DOHH2 (cell line): ENCODE measurements at regions not wholly inside any gene's neighbourhood (a gene's known extent, or its start where the extent isn't known, plus 50 kb on each side); places are given as distances from the start of the nearest gene placed in this dataset.

Experiments
- H3F3A ChIP-seq: fragments of 200-600 bp; sonication (generic), shearing (Covaris generic); 2 replicates; pipeline ENCODE4 v1.6.0; 2016; ENCODE audit warnings: antibody characterized with exemption, mild to moderate bottlenecking; ENCODE audit not compliant: control insufficient read depth, insufficient read depth
- H3K27ac ChIP-seq: fragments of 200-600 bp; sonication (generic); 2 replicates; pipeline ENCODE4 v1.5.1; 2014; ENCODE audit warnings: low read depth, mild to moderate bottlenecking, low read length, moderate library complexity
- H3K27me3 ChIP-seq: fragments of 200-600 bp; sonication (generic); 2 replicates; pipeline ENCODE4 v1.6.1; 2014; ENCODE audit warnings: mild to moderate bottlenecking, low read length, mixed read lengths; ENCODE audit not compliant: control insufficient read depth
- H3K36me3 ChIP-seq: fragments of 200-600 bp; sonication (generic); 2 replicates; pipeline ENCODE4 v1.6.1; 2014; ENCODE audit warnings: mild to moderate bottlenecking, low read length, moderate library complexity, mixed read lengths; ENCODE audit not compliant: control insufficient read depth
- H3K4me1 ChIP-seq: fragments of 200-600 bp; sonication (generic); 2 replicates; pipeline ENCODE4 v1.6.1; 2014; ENCODE audit warnings: mild to moderate bottlenecking, low read length, mixed read lengths; ENCODE audit not compliant: control insufficient read depth
- H3K4me2 ChIP-seq: fragments of 200-600 bp; sonication (generic); 2 replicates; pipeline ENCODE4 v1.6.0; 2014; ENCODE audit warnings: mild to moderate bottlenecking, low read length, moderate library complexity
- H3K4me3 ChIP-seq: fragments of 200-600 bp; sonication (generic); 2 replicates; pipeline ENCODE4 v1.5.1; 2014; ENCODE audit warnings: mild to moderate bottlenecking, low read length, mixed read lengths
- H3K79me2 ChIP-seq: fragments of 200-600 bp; sonication (generic); 2 replicates; pipeline ENCODE4 v1.6.1; 2014; ENCODE audit warnings: mild to moderate bottlenecking, low read length, mixed read lengths; ENCODE audit not compliant: control insufficient read depth
- H3K9me2 ChIP-seq: fragments of 200-600 bp; sonication (generic); replicated peaks from 2 replicates; pipeline ENCODE4 v1.6.1; 2014; ENCODE audit warnings: mild to moderate bottlenecking, low read length, mixed read lengths; ENCODE audit not compliant: control insufficient read depth
- H3K9me3 ChIP-seq: fragments of 200-600 bp; sonication (generic); 2 replicates; pipeline ENCODE4 v1.6.1; 2014; ENCODE audit warnings: antibody characterized with exemption, low read length, mixed read lengths; ENCODE audit not compliant: control insufficient read depth, insufficient read depth
- H4K20me1 ChIP-seq: fragments of 200-600 bp; sonication (generic); 2 replicates; pipeline ENCODE4 v1.6.0; 2014; ENCODE audit warnings: low read depth, mild to moderate bottlenecking, antibody characterized with exemption, low read length, moderate library complexity; ENCODE audit not compliant: control insufficient read depth, insufficient read depth
- EZH2phosphoT487 ChIP-seq: fragments of 200-600 bp; sonication (generic); IDR thresholded peaks from 2 replicates; pipeline ENCODE4 v1.6.1; 2017; ENCODE audit warnings: borderline replicate concordance, mild to moderate bottlenecking, antibody characterized with exemption, low read length, moderate library complexity, mixed read lengths
- TF ChIP-seq, protein P1 (sequence below): fragments of 200-600 bp; sonication (generic); IDR thresholded peaks from one replicate; pipeline ENCODE4 v1.5.1; 2014; ENCODE audit warnings: antibody characterized with exemption, mild to moderate bottlenecking, low read depth, low read length; ENCODE audit not compliant: poor library complexity, severe bottlenecking

DNA sequence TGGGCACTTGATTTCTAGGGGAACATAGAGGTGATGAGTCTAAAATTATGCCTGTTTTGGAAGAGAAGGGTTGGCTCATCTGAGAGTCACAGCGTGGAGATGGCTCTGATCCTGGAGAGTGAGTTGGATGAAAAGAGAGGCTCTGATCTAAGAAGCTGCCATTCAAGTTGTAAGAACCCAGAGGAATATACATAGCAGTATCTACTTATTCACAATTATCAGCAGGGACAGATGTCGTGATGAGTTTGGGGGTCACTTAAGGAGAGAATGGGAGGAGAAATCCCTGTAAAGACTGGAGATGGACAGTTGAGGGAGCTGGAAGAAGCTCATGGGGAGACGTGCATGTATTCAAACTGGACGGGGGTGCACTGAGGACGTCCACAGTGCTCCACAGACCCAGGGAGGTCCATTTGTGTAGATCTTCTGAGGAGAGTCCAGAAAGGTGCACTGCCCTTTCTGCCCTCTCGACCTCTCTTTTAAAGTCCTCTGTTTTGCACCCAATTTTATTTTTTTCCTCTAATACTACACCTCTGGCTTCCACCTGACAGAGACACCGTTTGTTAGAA is 124.7 kb upstream of the SSTR4 start:
- Histone ChIP-seq H3K4me2 (no peak overlapping the region), H3K9me2 (no peaks in the 10 kb centered on the region), H3K79me2 (no peaks in the 10 kb centered on the region), H3K9me3 (no peaks in the 10 kb centered on the region), H3K36me3 (no peaks in the 10 kb centered on the region), H3K4me1 (no peaks in the 10 kb centered on the region), H3K27me3 (no peaks in the 10 kb centered on the region), H3F3A (no peaks in the 10 kb centered on the region), H3K27ac (no peak overlapping the region), H3K4me3 (no peak overlapping the region), H4K20me1 (no peaks in the 10 kb centered on the region)
- TF ChIP-seq EZH2phosphoT487 = no peak
- TF ChIP-seq, protein P1, sequence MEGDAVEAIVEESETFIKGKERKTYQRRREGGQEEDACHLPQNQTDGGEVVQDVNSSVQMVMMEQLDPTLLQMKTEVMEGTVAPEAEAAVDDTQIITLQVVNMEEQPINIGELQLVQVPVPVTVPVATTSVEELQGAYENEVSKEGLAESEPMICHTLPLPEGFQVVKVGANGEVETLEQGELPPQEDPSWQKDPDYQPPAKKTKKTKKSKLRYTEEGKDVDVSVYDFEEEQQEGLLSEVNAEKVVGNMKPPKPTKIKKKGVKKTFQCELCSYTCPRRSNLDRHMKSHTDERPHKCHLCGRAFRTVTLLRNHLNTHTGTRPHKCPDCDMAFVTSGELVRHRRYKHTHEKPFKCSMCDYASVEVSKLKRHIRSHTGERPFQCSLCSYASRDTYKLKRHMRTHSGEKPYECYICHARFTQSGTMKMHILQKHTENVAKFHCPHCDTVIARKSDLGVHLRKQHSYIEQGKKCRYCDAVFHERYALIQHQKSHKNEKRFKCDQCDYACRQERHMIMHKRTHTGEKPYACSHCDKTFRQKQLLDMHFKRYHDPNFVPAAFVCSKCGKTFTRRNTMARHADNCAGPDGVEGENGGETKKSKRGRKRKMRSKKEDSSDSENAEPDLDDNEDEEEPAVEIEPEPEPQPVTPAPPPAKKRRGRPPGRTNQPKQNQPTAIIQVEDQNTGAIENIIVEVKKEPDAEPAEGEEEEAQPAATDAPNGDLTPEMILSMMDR = no peak

GRCh38 chr20:22914291-22914690 is 120.8 kb upstream of the SSTR4 start:
- H4K20me1 ChIP-seq = no peaks in the 10 kb centered on the region
- no peak overlapping the region for H3K4me3 ChIP-seq
- H3K79me2 ChIP-seq = no peaks in the 10 kb centered on the region
- H3K9me3 ChIP-seq = no peaks in the 10 kb centered on the region
- no peak overlapping the region for H3K4me2 ChIP-seq
- H3K4me1 ChIP-seq = no peaks in the 10 kb centered on the region
- H3K36me3 ChIP-seq = no peaks in the 10 kb centered on the region
- H3K9me2 ChIP-seq = no peaks in the 10 kb centered on the region
- H3F3A ChIP-seq = no peaks in the 10 kb centered on the region
- H3K27me3 ChIP-seq = no peaks in the 10 kb centered on the region
- no peak overlapping the region for H3K27ac ChIP-seq
- TF ChIP-seq EZH2phosphoT487 = no peak
- TF ChIP-seq, protein P1 = no peak

- H3K36me3 ChIP-seq = no peaks in the 10 kb centered on the region
Observed at GRCh38 chr20:22915512-22915911, 119.6 kb upstream of the SSTR4 start.

DNA sequence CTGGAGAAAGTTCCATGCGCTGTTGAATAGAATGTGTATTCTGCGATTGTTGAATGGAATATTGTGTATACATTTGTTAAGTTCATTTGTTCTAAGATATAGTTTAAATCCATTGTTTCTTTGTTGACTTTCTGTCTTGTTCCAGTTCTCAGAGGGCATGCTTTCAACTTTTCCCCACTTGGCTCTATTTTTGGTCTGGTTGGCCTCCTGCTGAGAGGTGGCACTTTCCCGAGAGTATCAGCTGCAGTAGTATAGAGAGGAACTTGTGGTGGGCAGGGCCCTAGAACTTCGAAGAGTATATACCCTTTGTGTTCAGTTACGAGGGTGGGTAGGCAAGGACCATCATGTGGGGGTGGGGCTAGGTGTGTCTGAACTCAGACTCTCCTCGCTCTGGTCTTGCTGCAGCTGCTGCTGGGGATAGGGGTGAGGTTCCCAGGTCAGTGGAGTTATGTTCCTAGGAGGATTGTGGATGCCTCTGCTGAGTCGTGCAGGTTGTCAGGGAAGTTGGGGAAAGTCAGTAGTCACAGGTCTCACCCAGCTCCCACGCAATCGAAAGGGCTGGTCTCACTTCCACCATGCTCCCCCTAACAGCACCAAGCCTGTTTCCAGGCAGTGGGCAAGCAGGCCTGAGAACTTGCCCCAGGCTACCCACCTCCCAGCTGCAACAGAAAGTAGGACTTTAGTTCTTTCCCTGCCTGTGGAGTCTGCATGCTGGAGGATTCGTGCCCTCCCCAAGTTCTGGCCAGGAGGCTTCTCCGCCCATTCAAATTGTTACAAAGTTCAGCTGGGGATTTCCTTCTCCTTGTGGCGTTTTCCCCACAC is 118.9 kb upstream of the SSTR4 start:
- Histone ChIP-seq H3K4me3 (no peak overlapping the region), H3K27me3 (no peaks in the 10 kb centered on the region), H4K20me1 (no peaks in the 10 kb centered on the region), H3K9me3 (no peaks in the 10 kb centered on the region), H3K4me1 (no peaks in the 10 kb centered on the region), H3F3A (no peaks in the 10 kb centered on the region), H3K27ac (no peak overlapping the region), H3K4me2 (no peak overlapping the region), H3K79me2 (no peaks in the 10 kb centered on the region), H3K36me3 (no peaks in the 10 kb centered on the region), H3K9me2 (no peaks in the 10 kb centered on the region)
- no peak for TF ChIP-seq EZH2phosphoT487
- TF ChIP-seq, protein P1 = no peak

More at GRCh38 chr20:22915512-22915911, 119.6 kb upstream of the SSTR4 start:
- Histone ChIP-seq H3K4me1 (no peaks in the 10 kb centered on the region), H3K4me3 (no peak overlapping the region), H3K27ac (no peak overlapping the region), H3K4me2 (no peak overlapping the region), H4K20me1 (no peaks in the 10 kb centered on the region), H3K9me3 (no peaks in the 10 kb centered on the region), H3K9me2 (no peaks in the 10 kb centered on the region), H3K27me3 (no peaks in the 10 kb centered on the region), H3F3A (no peaks in the 10 kb centered on the region), H3K79me2 (no peaks in the 10 kb centered on the region)
- no peak for TF ChIP-seq EZH2phosphoT487
